ENCODE measurements at regions not wholly inside any gene's neighbourhood (a gene's known extent, or its start where the extent isn't known, plus 50 kb on each side); places are given as distances from the start of the nearest gene placed in this dataset.

- H3K4me2 ChIP-seq, result no peak overlapping the region
- TF ChIP-seq EZH2phosphoT487 (IDR thresholded peaks at IDR 0.05; ENCODE audit: low read depth, severe bottlenecking, unreplicated experiment) (no peak), CTCF (IDR thresholded peaks at IDR 0.05; ENCODE audit: poor library complexity) (no peak), EZH2 (IDR thresholded peaks at IDR 0.05; ENCODE audit: borderline replicate concordance) (no peak)
- no peaks in the 10 kb centered on the region for H3K9me3 ChIP-seq (ENCODE audit: low read depth)
- no peak overlapping the region for H2AFZ ChIP-seq
- no peaks in the 10 kb centered on the region for H3K79me2 ChIP-seq
- H3K4me1 ChIP-seq (ENCODE audit: insufficient read depth), result no peaks in the 10 kb centered on the region
- no peak overlapping the region for H3K27ac ChIP-seq
- no peaks in the 10 kb centered on the region for H3K27me3 ChIP-seq
- WGBS (ENCODE audit: low lambda C conversion rate, missing lambda C conversion rate), result 95% methylated on average over 7 of the region's 7 CpGs
- no peaks in the 10 kb centered on the region for H3K36me3 ChIP-seq (replicated peaks; ENCODE audit: insufficient read depth, low read depth)
- H3K9me2 ChIP-seq (replicated peaks; ENCODE audit: insufficient read depth), result no peaks in the 10 kb centered on the region
- H4K20me1 ChIP-seq (ENCODE audit: insufficient read depth, poor library complexity, severe bottlenecking), result no peaks in the 10 kb centered on the region
- DNase-seq (ENCODE audit: low spot score), result no peak
- H3K4me3 ChIP-seq, result no peak overlapping the region
Measured at GRCh38 chr2:3066831-3067230, 310.8 kb downstream of the EIPR1 start.

DNA sequence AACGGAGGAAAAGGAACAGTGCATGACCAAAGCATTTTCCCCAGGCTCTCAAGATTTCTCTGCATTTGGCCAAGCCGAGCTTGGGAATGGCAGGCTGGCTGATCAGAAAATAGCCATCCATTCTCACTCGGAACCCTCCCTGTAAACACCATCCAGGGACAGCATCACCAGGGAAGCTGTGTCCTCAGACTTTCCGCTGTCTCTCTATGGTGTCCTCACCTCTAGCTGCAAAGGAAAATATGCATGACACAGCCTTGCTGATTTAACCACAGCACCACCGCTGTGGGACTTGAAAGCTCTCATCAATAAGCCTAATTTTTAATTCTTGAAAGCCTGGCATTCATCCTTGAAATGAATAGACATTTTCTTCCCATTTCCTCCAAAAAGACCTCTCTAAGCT is 311.7 kb downstream of the EIPR1 start:
- H3K9me3 ChIP-seq (ENCODE audit: low read depth), result no peaks in the 10 kb centered on the region
- H3K9me2 ChIP-seq (replicated peaks; ENCODE audit: insufficient read depth), result no peaks in the 10 kb centered on the region
- no peak overlapping the region for H3K4me3 ChIP-seq
- no peaks in the 10 kb centered on the region for H4K20me1 ChIP-seq (ENCODE audit: insufficient read depth, poor library complexity, severe bottlenecking)
- H3K4me1 ChIP-seq (ENCODE audit: insufficient read depth), result no peaks in the 10 kb centered on the region
- H3K27ac ChIP-seq, result no peak overlapping the region
- no peak overlapping the region for H3K4me2 ChIP-seq
- H2AFZ ChIP-seq, result no peak overlapping the region
- no peak for DNase-seq (ENCODE audit: low spot score)
- no peaks in the 10 kb centered on the region for H3K36me3 ChIP-seq (replicated peaks; ENCODE audit: insufficient read depth, low read depth)
- 78% methylated on average over 5 of the region's 5 CpGs for WGBS (ENCODE audit: low lambda C conversion rate, missing lambda C conversion rate)
- TF ChIP-seq CTCF (IDR thresholded peaks at IDR 0.05; ENCODE audit: poor library complexity) (no peak), EZH2phosphoT487 (IDR thresholded peaks at IDR 0.05; ENCODE audit: low read depth, severe bottlenecking, unreplicated experiment) (no peak), EZH2 (IDR thresholded peaks at IDR 0.05; ENCODE audit: borderline replicate concordance) (no peak)
- no peaks in the 10 kb centered on the region for H3K79me2 ChIP-seq
- H3K27me3 ChIP-seq, result no peaks in the 10 kb centered on the region

DNA sequence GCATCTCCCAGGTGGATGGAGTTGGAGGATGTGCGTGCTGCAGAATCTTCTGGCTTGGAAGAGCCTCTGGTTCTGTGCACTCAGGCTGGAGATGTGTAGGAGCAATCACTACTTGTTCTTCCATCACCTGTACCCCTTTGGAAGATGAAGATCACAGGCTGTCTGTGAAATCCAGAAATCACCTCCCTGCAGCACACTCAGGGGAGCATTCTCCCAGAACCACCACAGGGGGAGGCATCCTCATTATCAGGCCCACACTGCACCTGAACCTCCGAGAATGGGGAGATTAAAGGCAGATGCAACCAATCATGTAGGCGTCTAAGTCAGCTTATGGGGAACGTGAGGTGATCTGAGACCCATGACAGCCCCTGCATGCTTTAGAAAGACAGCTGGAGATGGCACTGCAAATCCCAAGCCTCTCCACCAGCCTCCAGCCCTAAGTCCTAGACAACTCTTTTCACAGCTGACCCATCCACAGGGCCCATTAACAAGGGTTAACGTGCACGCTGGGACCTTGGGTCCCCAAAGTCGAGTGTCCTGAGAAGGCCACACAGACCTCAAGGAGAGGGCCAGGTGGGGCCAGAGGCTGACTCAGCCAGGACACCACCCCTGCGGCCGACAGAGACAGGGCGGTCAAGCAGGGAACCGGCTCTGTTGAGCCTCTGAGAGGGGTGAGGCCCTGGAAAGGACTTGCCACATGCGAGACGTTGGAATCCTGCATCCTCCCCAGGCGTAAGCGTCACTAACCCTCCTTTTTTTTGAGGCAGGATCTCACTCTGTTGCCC is 314.9 kb downstream of the EIPR1 start:
- Histone ChIP-seq H2AFZ (no peak overlapping the region), H4K20me1 (ENCODE audit: insufficient read depth, poor library complexity, severe bottlenecking) (no peaks in the 10 kb centered on the region), H3K9me2 (replicated peaks; ENCODE audit: insufficient read depth) (no peaks in the 10 kb centered on the region), H3K9me3 (ENCODE audit: low read depth) (no peaks in the 10 kb centered on the region), H3K4me2 (no peak overlapping the region), H3K4me1 (ENCODE audit: insufficient read depth) (no peaks in the 10 kb centered on the region), H3K36me3 (replicated peaks; ENCODE audit: insufficient read depth, low read depth) (no peaks in the 10 kb centered on the region), H3K79me2 (no peaks in the 10 kb centered on the region), H3K27me3 (no peaks in the 10 kb centered on the region), H3K4me3 (no peak overlapping the region), H3K27ac (no peak overlapping the region)
- DNase-seq (ENCODE audit: low spot score), result no peak
- TF ChIP-seq CTCF (IDR thresholded peaks at IDR 0.05; ENCODE audit: poor library complexity) (no peak), EZH2phosphoT487 (IDR thresholded peaks at IDR 0.05; ENCODE audit: low read depth, severe bottlenecking, unreplicated experiment) (no peak), EZH2 (IDR thresholded peaks at IDR 0.05; ENCODE audit: borderline replicate concordance) (no peak)
- WGBS (ENCODE audit: low lambda C conversion rate, missing lambda C conversion rate), result 90% methylated on average over 15 of the region's 15 CpGs
